NB4 (cell line): ENCODE measurements at regions not wholly inside any gene's neighbourhood (a gene's known extent, or its start where the extent isn't known, plus 50 kb on each side); places are given as distances from the start of the nearest gene placed in this dataset.

Experiments
- MYC ChIP-seq: IDR thresholded peaks from 2 replicates; pipeline ENCODE4 v1.6.1; 2011; ENCODE audit warnings: low read depth, low read length
- POLR2A ChIP-seq: IDR thresholded peaks from 2 replicates; pipeline ENCODE4 v1.6.1; 2011; ENCODE audit warnings: mild to moderate bottlenecking; ENCODE audit not compliant: insufficient read length; ENCODE audit errors: extremely low read depth
- TF ChIP-seq, protein P1 (sequence below): IDR thresholded peaks from one replicate; pipeline ENCODE4 v1.5.1; 2012; ENCODE audit warnings: low read depth, low read length
- TF ChIP-seq, protein P2 (sequence below): IDR thresholded peaks from 2 replicates; pipeline ENCODE4 v1.6.1; 2011; ENCODE audit warnings: low read depth, low read length

DNA sequence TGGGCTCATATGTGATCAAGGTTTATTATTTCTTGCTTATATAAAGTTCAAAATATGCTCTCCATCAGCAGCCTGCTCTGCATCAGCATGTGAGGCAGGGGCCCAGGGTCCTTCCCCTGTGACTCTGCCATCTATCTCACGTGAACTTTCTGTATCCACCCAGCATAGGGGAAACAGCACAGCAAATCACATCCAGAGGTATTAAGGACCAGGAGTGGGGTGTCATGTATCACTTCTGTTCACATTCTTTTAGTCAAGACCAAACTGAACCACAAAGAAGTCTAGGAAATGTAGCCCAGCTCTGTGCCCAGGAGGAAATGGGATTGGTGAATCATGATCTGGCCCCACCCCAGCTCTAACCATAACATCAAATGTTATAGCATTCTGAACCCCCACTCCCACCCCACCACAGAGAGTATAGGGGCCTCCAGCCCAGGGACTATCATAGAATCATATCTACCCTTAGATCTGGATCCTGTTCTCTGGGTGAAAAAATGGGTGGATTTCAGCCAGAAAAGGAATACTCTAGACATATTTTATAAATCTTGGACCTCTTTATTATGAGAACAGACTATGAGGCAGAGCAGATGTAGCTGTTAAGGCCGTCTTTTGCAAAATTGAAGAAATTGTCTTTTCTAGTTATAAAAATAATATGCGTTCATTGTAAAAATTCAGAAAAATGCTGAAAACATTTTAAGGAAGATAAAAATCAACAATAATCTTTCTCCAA is 473.7 kb downstream of the ARHGEF28 start:
- TF ChIP-seq MYC, result no peak
- TF ChIP-seq, protein P1, sequence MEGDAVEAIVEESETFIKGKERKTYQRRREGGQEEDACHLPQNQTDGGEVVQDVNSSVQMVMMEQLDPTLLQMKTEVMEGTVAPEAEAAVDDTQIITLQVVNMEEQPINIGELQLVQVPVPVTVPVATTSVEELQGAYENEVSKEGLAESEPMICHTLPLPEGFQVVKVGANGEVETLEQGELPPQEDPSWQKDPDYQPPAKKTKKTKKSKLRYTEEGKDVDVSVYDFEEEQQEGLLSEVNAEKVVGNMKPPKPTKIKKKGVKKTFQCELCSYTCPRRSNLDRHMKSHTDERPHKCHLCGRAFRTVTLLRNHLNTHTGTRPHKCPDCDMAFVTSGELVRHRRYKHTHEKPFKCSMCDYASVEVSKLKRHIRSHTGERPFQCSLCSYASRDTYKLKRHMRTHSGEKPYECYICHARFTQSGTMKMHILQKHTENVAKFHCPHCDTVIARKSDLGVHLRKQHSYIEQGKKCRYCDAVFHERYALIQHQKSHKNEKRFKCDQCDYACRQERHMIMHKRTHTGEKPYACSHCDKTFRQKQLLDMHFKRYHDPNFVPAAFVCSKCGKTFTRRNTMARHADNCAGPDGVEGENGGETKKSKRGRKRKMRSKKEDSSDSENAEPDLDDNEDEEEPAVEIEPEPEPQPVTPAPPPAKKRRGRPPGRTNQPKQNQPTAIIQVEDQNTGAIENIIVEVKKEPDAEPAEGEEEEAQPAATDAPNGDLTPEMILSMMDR, result no peak
- no peak for TF ChIP-seq POLR2A
- TF ChIP-seq, protein P2, sequence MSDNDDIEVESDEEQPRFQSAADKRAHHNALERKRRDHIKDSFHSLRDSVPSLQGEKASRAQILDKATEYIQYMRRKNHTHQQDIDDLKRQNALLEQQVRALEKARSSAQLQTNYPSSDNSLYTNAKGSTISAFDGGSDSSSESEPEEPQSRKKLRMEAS, result no peak
